Progenitor cell of endocrine pancreas (in vitro differentiated cells): ENCODE measurements at regions not wholly inside any gene's neighbourhood (a gene's known extent, or its start where the extent isn't known, plus 50 kb on each side); places are given as distances from the start of the nearest gene placed in this dataset.

Source experiments
- DNase-seq: peaks from one replicate; pipeline ENCODE4 v3.0.0; 2021; ENCODE audit warnings: low spot score; ENCODE audit not compliant: unreplicated experiment
- H3K27ac Mint-ChIP-seq: 2 replicates; pipeline ENCODE4 v1.8.0; 2021; ENCODE audit warnings: mild to moderate bottlenecking, moderate library complexity, mixed read lengths
- H3K27me3 Mint-ChIP-seq: 2 replicates; pipeline ENCODE4 v1.8.0; 2021; ENCODE audit warnings: mixed read lengths
- H3K36me3 Mint-ChIP-seq: 2 replicates; pipeline ENCODE4 v1.8.0; 2022; ENCODE audit warnings: mixed read lengths; ENCODE audit not compliant: insufficient read depth
- H3K4me1 Mint-ChIP-seq: 2 replicates; pipeline ENCODE4 v1.8.0; 2021; ENCODE audit warnings: low read depth, mixed read lengths
- H3K4me3 Mint-ChIP-seq: 2 replicates; pipeline ENCODE4 v1.8.0; 2021; ENCODE audit warnings: low read depth, mild to moderate bottlenecking, moderate library complexity, mixed read lengths
- H3K9me3 Mint-ChIP-seq: 2 replicates; pipeline ENCODE4 v1.8.0; 2021; ENCODE audit warnings: low read depth, mixed read lengths
- CTCF ChIP-seq: fragments of 200-600 bp; sonication (generic); IDR thresholded peaks from one replicate; pipeline ENCODE4 v1.5.0; 2021; ENCODE audit warnings: antibody characterized with exemption, mild to moderate bottlenecking; ENCODE audit not compliant: unreplicated experiment

- Mint-ChIP-seq H3K4me1 (peaks cover 6% of the 10 kb centered on the region), H3K27me3 (peaks cover 16% of the 10 kb centered on the region), H3K36me3 (no peaks in the 10 kb centered on the region), H3K9me3 (no peaks in the 10 kb centered on the region), H3K27ac (no peak overlapping the region), H3K4me3 (no peak overlapping the region)
- no peak for TF ChIP-seq CTCF
- no peak for DNase-seq
Measured at GRCh38 chr17:83154311-83155127, 75.1 kb downstream of the METRNL start.

- no peak overlapping the region for H3K27ac Mint-ChIP-seq
- no peak for TF ChIP-seq CTCF
- no peaks in the 10 kb centered on the region for H3K9me3 Mint-ChIP-seq
- peaks cover 6% of the 10 kb centered on the region for H3K4me1 Mint-ChIP-seq
- H3K36me3 Mint-ChIP-seq, result no peaks in the 10 kb centered on the region
- peaks cover 23% of the 10 kb centered on the region for H3K27me3 Mint-ChIP-seq
- H3K4me3 Mint-ChIP-seq, result no peak overlapping the region
- DNase-seq, result no peak
Measured at GRCh38 chr17:83155128-83156121, 76.0 kb downstream of the METRNL start.

- Mint-ChIP-seq H3K27ac (no peak overlapping the region), H3K36me3 (no peaks in the 10 kb centered on the region), H3K4me3 (no peak overlapping the region), H3K27me3 (peaks cover 20% of the 10 kb centered on the region), H3K9me3 (no peaks in the 10 kb centered on the region), H3K4me1 (peaks cover 3% of the 10 kb centered on the region)
- DNase-seq, result no peak
- no peak for TF ChIP-seq CTCF
Measured at GRCh38 chr17:83156408-83156807, 77.0 kb downstream of the METRNL start.

GRCh38 chr17:83159204-83160049, 80.0 kb downstream of the METRNL start:
- Mint-ChIP-seq H3K9me3 (no peaks in the 10 kb centered on the region), H3K27ac (no peak overlapping the region), H3K4me3 (no peak overlapping the region), H3K36me3 (no peaks in the 10 kb centered on the region), H3K27me3 (peaks cover 26% of the 10 kb centered on the region), H3K4me1 (peaks cover 4% of the 10 kb centered on the region)
- DNase-seq, result no peak
- TF ChIP-seq CTCF, result no peak
